HepG2 (cell line): ENCODE measurements at regions not wholly inside any gene's neighbourhood (a gene's known extent, or its start where the extent isn't known, plus 50 kb on each side); places are given as distances from the start of the nearest gene placed in this dataset.

Source experiments
- ATAC-seq: fragments of 200-7000 bp; cut with Tn5 transposase; 3 replicates; pipeline ENCODE4 v1.9.1; 2020; ENCODE audit warnings: mild to moderate bottlenecking, moderate library complexity
- BruUV-seq: library from RNA; stranded (reverse); fragments of 400-500 nt; replicated peaks from 2 replicates; lab custom pipeline; 2021; lab: Mats Ljungman, UMichigan
- CTCF ChIA-PET: fragments of 300-600 bp; formaldehyde crosslinking; extraction: SDS; loops from one replicate; lab custom pipeline; 2021; ENCODE audit warnings: low total read pairs, inconsistent platforms, low intra/inter-chr PET ratio; lab: Yijun Ruan, JAX
- POLR2A ChIA-PET: fragments of 350-600 bp; sonication (Branson Sonifier 250); formaldehyde crosslinking; loops from one replicate; lab custom pipeline; 2020; ENCODE audit warnings: antibody characterized with exemption, inconsistent platforms; lab: Yijun Ruan, JAX
- DNase-seq: peaks from one replicate; pipeline ENCODE4 v3.0.0-alpha.2; 2015; ENCODE audit warnings: low spot score
- FAIRE-seq: peaks from 3 replicates; lab custom pipeline; 2011; peaks lifted over from hg19 to GRCh38; lab: Jason Lieb, UNC
- H2AFZ ChIP-seq: one replicate; pipeline ENCODE4 v1.6.1; 2011; ENCODE audit warnings: low read length, inconsistent platforms
- H3K27ac ChIP-seq: fragments of 300-600 bp; 3 replicates; pipeline ENCODE4 v1.8.0; 2011; ENCODE audit warnings: mixed run types, mild to moderate bottlenecking, mixed read lengths, low read length, inconsistent platforms; ENCODE audit not compliant: insufficient read depth; ENCODE audit errors: extremely low read length
- H3K27me3 ChIP-seq, 2 experiments: fragments of 200-600 bp in 1 of 2; 2 replicates in 1 of 2; 3 replicates in 1 of 2; pipeline versions ENCODE4 v1.6.0 to v1.8.0; 2011; ENCODE audit warnings: low read length in 2 of 2, mild to moderate bottlenecking in 2 of 2, moderate library complexity in 2 of 2, inconsistent platforms in 1 of 2; ENCODE audit not compliant: insufficient read depth in 2 of 2, control insufficient read depth in 1 of 2
- H3K36me3 ChIP-seq, 2 experiments: fragments of 200-600 bp in 1 of 2; replicated peaks in 1 of 2; 2 replicates in 1 of 2; 3 replicates in 1 of 2; pipeline versions ENCODE4 v1.5.1 to v1.8.0; 2011; ENCODE audit warnings: low read length in 2 of 2, inconsistent platforms in 1 of 2; ENCODE audit not compliant: insufficient read depth in 2 of 2, control insufficient read depth in 1 of 2
- H3K4me1 ChIP-seq: 2 replicates; pipeline ENCODE4 v1.5.1; 2012; ENCODE audit warnings: low read length, inconsistent platforms; ENCODE audit not compliant: insufficient read depth
- H3K4me2 ChIP-seq: 2 replicates; pipeline ENCODE4 v1.6.0; 2011; ENCODE audit warnings: low read depth, low read length, inconsistent platforms
- H3K4me3 ChIP-seq, 3 experiments: fragments of 200-600 bp in 1 of 3; sonication (generic), shearing (Covaris generic) in 1 of 3; replicated peaks in 1 of 3; 2 replicates each; pipeline ENCODE4 v1.5.1; 2011 to 2016; ENCODE audit warnings: low read length in 3 of 3, inconsistent platforms in 2 of 3, low read depth in 2 of 3, mild to moderate bottlenecking in 2 of 3, control low read depth in 1 of 3, mixed read lengths in 1 of 3; ENCODE audit not compliant: insufficient read depth in 1 of 3
- H3K79me2 ChIP-seq: one replicate; pipeline ENCODE4 v1.6.1; 2011; ENCODE audit warnings: low read length, inconsistent platforms; ENCODE audit not compliant: insufficient read depth
- H3K9ac ChIP-seq: 2 replicates; pipeline ENCODE4 v1.6.0; 2011; ENCODE audit warnings: mild to moderate bottlenecking, low read depth, low read length, inconsistent platforms; ENCODE audit not compliant: insufficient read depth
- H3K9me3 ChIP-seq: 2 replicates; pipeline ENCODE4 v1.5.1; 2012; ENCODE audit warnings: mild to moderate bottlenecking, low read length
- H4K20me1 ChIP-seq: 2 replicates; pipeline ENCODE4 v1.6.0; 2011; ENCODE audit warnings: inconsistent platforms, mild to moderate bottlenecking, low read length, moderate library complexity; ENCODE audit not compliant: insufficient read depth
- AGO2 ChIP-seq: fragments of 200-400 bp; formaldehyde crosslinking; optimal IDR thresholded peaks from 2 replicates; pipeline ENCODE3; 2017; ENCODE audit warnings: mild to moderate bottlenecking, low read depth, low read length, moderate library complexity
- MYC ChIP-seq: sonication (generic); formaldehyde crosslinking; IDR thresholded peaks from 2 replicates; pipeline ENCODE4 v1.9.0; 2021; ENCODE audit warnings: missing genetic modification reagents, borderline replicate concordance
- NFIB ChIP-seq: sonication (generic); formaldehyde crosslinking; IDR thresholded peaks from 2 replicates; pipeline ENCODE4 v1.9.0; 2021; ENCODE audit warnings: missing genetic modification reagents, mild to moderate bottlenecking, borderline replicate concordance
- SALL1 ChIP-seq: sonication (generic); formaldehyde crosslinking; IDR thresholded peaks from 2 replicates; pipeline ENCODE4 v1.8.0; 2022; ENCODE audit warnings: mild to moderate bottlenecking, missing genetic modification reagents
- SRF ChIP-seq: IDR thresholded peaks from 2 replicates; pipeline ENCODE4 v1.6.1; 2011; ENCODE audit warnings: mild to moderate bottlenecking, low read depth, low read length, moderate library complexity
- ZNF432 ChIP-seq: sonication (generic); formaldehyde crosslinking; IDR thresholded peaks from 2 replicates; pipeline ENCODE4 v1.5.0; 2020; ENCODE audit warnings: missing genetic modification reagents, mild to moderate bottlenecking, borderline replicate concordance
- WGBS: methylation state at CpG from one replicate; pipeline ENCODE4 v1.1.6; 2017; ENCODE audit warnings: low lambda C conversion rate; 5-methylcytosine and 5-hydroxymethylcytosine counted together
- in situ Hi-C: cut with HindIII; loops from 2 replicates; pipeline ENCODE4 v1.10.0; 2017; ENCODE audit warnings: low pct_unique_long_range_greater_than_20kb; ENCODE audit not compliant: extremely low pct_ligation_motif_present
- intact Hi-C: fragments of 100-400 bp; cut with micrococcal nuclease; formaldehyde crosslinking; loops from one replicate; pipeline ENCODE4 v1.10.0; 2022; ENCODE audit not compliant: unreplicated experiment
- TF ChIP-seq, protein P1 (sequence below): sonication (generic); formaldehyde crosslinking; IDR thresholded peaks from 2 replicates; pipeline ENCODE4 v1.4.0; 2020; ENCODE audit warnings: missing genetic modification reagents

DNA sequence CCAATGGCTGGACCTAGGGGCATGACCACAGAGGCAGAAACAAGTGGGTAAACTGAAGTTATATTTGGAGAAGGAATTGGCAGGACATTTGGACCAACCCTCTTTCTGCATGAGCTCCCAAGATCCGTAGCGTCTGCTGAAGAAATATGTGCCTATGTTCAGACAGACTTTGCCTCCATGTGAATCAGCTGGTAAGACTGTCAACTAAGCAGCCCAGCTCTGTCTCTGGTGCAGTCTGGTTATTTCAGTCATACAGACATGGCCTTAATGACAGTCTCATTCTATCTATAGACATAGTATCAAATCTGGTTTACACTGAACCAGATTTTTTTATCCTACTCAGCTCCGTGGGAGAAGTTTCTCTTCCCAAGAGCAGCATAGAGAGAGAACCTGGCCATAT lies 63.1 kb upstream of the PBX1 start:
- WGBS, result 24% methylated on average over 2 of the region's 3 CpGs
- Histone ChIP-seq H4K20me1 (no peaks in the 10 kb centered on the region), H3K4me3 (no peak overlapping the region), H3K36me3 (no peaks in the 10 kb centered on the region), H3K9ac (no peak overlapping the region), H3K9me3 (peaks cover 23% of the 10 kb centered on the region), H2AFZ (no peak overlapping the region), H3K4me1 (no peaks in the 10 kb centered on the region), H3K79me2 (no peaks in the 10 kb centered on the region), H3K27ac (no peak overlapping the region), H3K27me3 (no peaks in the 10 kb centered on the region), H3K4me2 (no peak overlapping the region)
- no peak for TF ChIP-seq NFIB (CRISPR knock-in tag)
- TF ChIP-seq, protein P1, sequence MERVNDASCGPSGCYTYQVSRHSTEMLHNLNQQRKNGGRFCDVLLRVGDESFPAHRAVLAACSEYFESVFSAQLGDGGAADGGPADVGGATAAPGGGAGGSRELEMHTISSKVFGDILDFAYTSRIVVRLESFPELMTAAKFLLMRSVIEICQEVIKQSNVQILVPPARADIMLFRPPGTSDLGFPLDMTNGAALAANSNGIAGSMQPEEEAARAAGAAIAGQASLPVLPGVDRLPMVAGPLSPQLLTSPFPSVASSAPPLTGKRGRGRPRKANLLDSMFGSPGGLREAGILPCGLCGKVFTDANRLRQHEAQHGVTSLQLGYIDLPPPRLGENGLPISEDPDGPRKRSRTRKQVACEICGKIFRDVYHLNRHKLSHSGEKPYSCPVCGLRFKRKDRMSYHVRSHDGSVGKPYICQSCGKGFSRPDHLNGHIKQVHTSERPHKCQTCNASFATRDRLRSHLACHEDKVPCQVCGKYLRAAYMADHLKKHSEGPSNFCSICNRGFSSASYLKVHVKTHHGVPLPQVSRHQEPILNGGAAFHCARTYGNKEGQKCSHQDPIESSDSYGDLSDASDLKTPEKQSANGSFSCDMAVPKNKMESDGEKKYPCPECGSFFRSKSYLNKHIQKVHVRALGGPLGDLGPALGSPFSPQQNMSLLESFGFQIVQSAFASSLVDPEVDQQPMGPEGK, result no peak
- no peak for TF ChIP-seq SRF
- intact Hi-C loops, result no loop called here
- no TSS peak for BruUV-seq
- no peak for DNase-seq
- in situ Hi-C loops, result no loop called here
- POLR2A ChIA-PET, result no interaction called here
- no peak for ATAC-seq
- CTCF ChIA-PET, result no interaction called here
- no peak for FAIRE-seq

DNA sequence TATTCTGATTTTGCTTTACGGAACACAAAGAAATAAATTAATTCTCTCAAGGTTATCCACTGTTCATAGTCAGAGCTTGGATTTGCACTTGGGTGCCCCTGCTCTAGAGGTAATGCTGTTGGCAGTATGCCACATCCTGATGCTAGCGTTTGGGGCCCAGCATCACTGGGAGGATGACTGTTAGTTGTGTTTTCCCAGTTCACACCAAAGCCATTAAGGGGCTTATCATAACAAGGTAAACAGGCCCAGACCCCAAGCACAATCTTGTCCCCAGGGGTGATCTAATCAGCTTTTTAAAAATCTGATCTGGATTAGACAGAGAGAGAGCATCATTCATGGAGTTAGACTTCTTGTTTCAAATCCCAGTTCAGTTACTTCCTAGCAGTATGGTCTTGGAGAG lies 60.2 kb upstream of the PBX1 start:
- no peak overlapping the region for H3K9ac ChIP-seq
- TF ChIP-seq SALL1 (CRISPR knock-in tag) (no peak), MYC (CRISPR knock-in tag) (no peak), AGO2 (no peak), ZNF432 (no peak)
- TF ChIP-seq, all 625 proteins: peak for 0
- DNase-seq, result no peak
- no peak overlapping the region for H2AFZ ChIP-seq
- CTCF ChIA-PET, result no interaction called here
- FAIRE-seq, result no peak
- H3K36me3 ChIP-seq, result no peaks in the 10 kb centered on the region
- in situ Hi-C loops, result no loop called here
- no peaks in the 10 kb centered on the region for H4K20me1 ChIP-seq
- H3K4me1 ChIP-seq, result no peaks in the 10 kb centered on the region
- BruUV-seq, result no TSS peak
- no peaks in the 10 kb centered on the region for H3K79me2 ChIP-seq
- intact Hi-C loops, result no loop called here
- no peak overlapping the region for H3K4me3 ChIP-seq
- POLR2A ChIA-PET, result no interaction called here
- H3K9me3 ChIP-seq, result peaks cover 17% of the 10 kb centered on the region
- no peak overlapping the region for H3K4me2 ChIP-seq
- H3K27me3 ChIP-seq, result no peaks in the 10 kb centered on the region
- WGBS, result 45% methylated on average over 2 of the region's 2 CpGs
- ATAC-seq, result no peak
- no peak overlapping the region for H3K27ac ChIP-seq
